MCF 10A (cell line): ENCODE measurements at regions not wholly inside any gene's neighbourhood (a gene's known extent, or its start where the extent isn't known, plus 50 kb on each side); places are given as distances from the start of the nearest gene placed in this dataset.
"Not testable (repeated sequence)": the region's sequence is repeated elsewhere in the genome, so short reads cannot be mapped to it uniquely, and the experiment has no call there.

ENCODE experiments used
- BruUV-seq: library from RNA; stranded (reverse); fragments of 400-500 nt; replicated peaks from 2 replicates; lab custom pipeline; 2021; lab: Mats Ljungman, UMichigan
- CTCF ChIA-PET: fragments of 300-600 bp; sonication (Branson Sonifier 250); formaldehyde crosslinking; extraction: SDS; loops from one replicate; lab custom pipeline; 2021; ENCODE audit warnings: antibody characterized with exemption, inconsistent platforms; lab: Yijun Ruan, JAX
- POLR2A ChIA-PET: fragments of 300-600, 350-650 bp; sonication (Branson Sonifier 250); formaldehyde crosslinking; extraction: SDS; loops from one replicate; lab custom pipeline; 2020; ENCODE audit warnings: antibody characterized with exemption, inconsistent platforms; lab: Yijun Ruan, JAX
- DNase-seq: peaks from one replicate; pipeline ENCODE4 v3.0.0-alpha.2; 2018; ENCODE audit not compliant: unreplicated experiment
- H3K27ac Mint-ChIP-seq: one replicate; pipeline ENCODE4 v1.8.0; 2022; ENCODE audit warnings: mild to moderate bottlenecking, low read depth, mixed read lengths; ENCODE audit not compliant: unreplicated experiment
- H3K27me3 Mint-ChIP-seq: one replicate; pipeline ENCODE4 v1.8.0; 2022; ENCODE audit warnings: mixed read lengths; ENCODE audit not compliant: insufficient read depth, unreplicated experiment
- H3K36me3 Mint-ChIP-seq: one replicate; pipeline ENCODE4 v1.8.0; 2022; ENCODE audit warnings: mild to moderate bottlenecking, moderate library complexity, mixed read lengths; ENCODE audit not compliant: insufficient read depth, unreplicated experiment
- H3K4me1 Mint-ChIP-seq: one replicate; pipeline ENCODE4 v1.8.0; 2022; ENCODE audit warnings: mixed read lengths; ENCODE audit not compliant: insufficient read depth, unreplicated experiment
- H3K4me3 Mint-ChIP-seq: one replicate; pipeline ENCODE4 v1.8.0; 2022; ENCODE audit warnings: mild to moderate bottlenecking, moderate library complexity, mixed read lengths; ENCODE audit not compliant: unreplicated experiment
- H3K9me3 Mint-ChIP-seq: one replicate; pipeline ENCODE4 v1.8.0; 2022; ENCODE audit warnings: mixed read lengths; ENCODE audit not compliant: unreplicated experiment
- CTCF ChIP-seq: fragments of 200-600 bp; IDR thresholded peaks from one replicate; pipeline ENCODE4 v1.8.0; 2022; ENCODE audit warnings: antibody characterized with exemption, mild to moderate bottlenecking; ENCODE audit not compliant: unreplicated experiment
- intact Hi-C: fragments of 100-400 bp; cut with micrococcal nuclease; formaldehyde crosslinking; loops from 2 replicates; pipeline ENCODE4 v1.14.1; 2022

DNA sequence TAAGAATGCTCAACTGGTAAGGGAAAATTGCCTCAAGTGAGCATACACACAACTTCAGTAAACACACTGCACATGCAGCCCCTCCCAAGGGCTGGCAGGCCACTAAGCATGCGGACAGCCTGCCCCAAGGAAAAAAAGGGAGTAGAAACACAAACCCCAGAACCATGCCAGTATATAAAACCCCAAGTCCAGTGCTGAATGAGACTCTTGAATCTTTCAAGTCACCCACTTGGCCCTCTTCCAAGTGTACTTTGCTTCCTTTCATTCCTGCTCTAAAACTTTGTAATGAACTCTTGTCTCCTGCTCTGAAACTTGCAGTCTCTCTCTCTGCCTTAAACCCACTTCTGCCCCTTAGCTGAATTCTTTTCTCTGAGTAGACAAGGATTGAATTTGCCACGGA, 736.4 kb downstream of the RNF144A start:
- Mint-ChIP-seq H3K4me1 (no peaks in the 10 kb centered on the region), H3K27me3 (no peaks in the 10 kb centered on the region), H3K27ac (no peak overlapping the region), H3K9me3 (no peaks in the 10 kb centered on the region), H3K36me3 (peaks cover 3% of the 10 kb centered on the region), H3K4me3 (no peak overlapping the region)
- no peak for DNase-seq
- BruUV-seq = no TSS peak
- POLR2A ChIA-PET = no interaction called here
- TF ChIP-seq CTCF = no peak
- CTCF ChIA-PET = interaction anchor here (0.7 kb wide), 1 partner anchor 542 kb away, joined by 3 read pairs; no protein-coding TSS in a partner anchor
- intact Hi-C loops = loop anchor here (5.0 kb wide), 1 partner anchor 874 kb away; no protein-coding TSS in a partner anchor

DNA sequence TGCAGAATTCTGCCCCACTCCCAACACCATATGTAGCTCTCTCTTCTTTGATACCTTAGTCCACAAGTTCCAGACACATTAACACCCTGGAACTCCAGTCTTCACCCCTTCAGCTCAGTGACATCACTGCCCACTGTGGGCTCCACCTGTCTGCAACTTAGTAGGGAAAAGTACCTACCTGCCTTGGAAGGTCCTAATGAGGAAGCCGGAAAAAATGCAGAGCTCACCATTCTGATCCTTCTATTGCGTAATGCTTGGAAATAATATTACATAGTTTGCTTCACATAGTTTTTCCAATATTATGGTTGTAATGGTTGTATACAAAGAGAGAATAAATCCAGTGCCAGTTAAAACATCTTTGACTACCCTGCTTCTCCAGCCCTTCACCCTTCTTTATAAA, 738.4 kb downstream of the RNF144A start:
- Mint-ChIP-seq H3K4me1 (peaks cover 2% of the 10 kb centered on the region), H3K4me3 (no peak overlapping the region), H3K36me3 (peaks cover 6% of the 10 kb centered on the region), H3K27ac (no peak overlapping the region), H3K27me3 (no peaks in the 10 kb centered on the region), H3K9me3 (peaks cover 11% of the 10 kb centered on the region)
- TF ChIP-seq CTCF = no peak
- no peak for DNase-seq
- ChIA-PET POLR2A (no interaction called here), CTCF (no interaction called here)
- intact Hi-C loops = no loop called here
- BruUV-seq = no TSS peak

DNA sequence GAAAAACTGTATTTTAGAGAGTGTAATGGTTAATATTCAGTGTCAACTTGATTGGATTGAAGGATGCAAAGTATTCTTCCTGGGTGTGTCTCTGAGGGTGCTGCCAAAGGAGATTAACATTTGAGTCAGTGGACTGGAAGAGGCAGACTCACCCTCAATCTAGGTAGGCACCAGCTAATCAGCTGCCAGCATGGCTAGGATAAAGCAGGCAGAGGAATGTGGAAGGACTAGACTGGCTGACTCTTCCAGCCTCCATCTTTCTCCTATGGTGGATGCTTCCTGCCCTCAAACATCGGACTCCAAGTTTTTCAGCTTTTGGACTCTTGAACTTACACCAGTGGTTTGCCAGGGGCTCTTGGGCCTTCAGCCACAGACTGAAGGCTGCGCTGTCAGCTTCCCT, 740.3 kb downstream of the RNF144A start:
- H3K4me3 Mint-ChIP-seq, H3K27ac Mint-ChIP-seq, POLR2A ChIA-PET, H3K4me1 Mint-ChIP-seq, BruUV-seq, intact Hi-C loops, DNase-seq, H3K36me3 Mint-ChIP-seq, H3K27me3 Mint-ChIP-seq: not testable (repeated sequence)
- peaks cover 12% of the 10 kb centered on the region for H3K9me3 Mint-ChIP-seq
- CTCF ChIA-PET = interaction anchor here (0.9 kb wide), 1 partner anchor 14 kb away, joined by 3 read pairs; no protein-coding TSS in a partner anchor

DNA sequence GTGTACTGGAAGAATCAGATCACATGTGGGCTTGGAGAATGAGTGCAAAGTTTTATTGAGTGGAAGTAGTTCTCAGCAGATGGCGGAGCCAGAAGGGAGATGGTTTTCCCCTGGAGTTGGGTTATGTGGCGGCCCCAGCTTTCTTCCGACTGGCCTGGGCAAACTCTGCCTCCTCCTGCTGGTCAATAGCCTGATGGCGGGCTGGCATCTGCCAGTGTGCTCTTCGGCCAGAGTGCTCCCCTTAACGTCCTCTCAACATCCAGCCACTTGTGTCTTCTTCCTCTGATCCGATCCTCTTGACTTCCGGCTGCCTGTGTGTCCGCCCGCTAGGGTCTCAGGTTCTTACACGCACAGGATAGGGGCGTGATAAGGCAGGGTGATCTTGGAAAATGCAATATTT, 741.3 kb downstream of the RNF144A start:
- peaks cover 12% of the 10 kb centered on the region for H3K9me3 Mint-ChIP-seq
- H3K4me3 Mint-ChIP-seq = no peak overlapping the region
- ChIA-PET CTCF (interaction anchor here (0.9 kb wide), 1 partner anchor 13 kb away, joined by 3 read pairs; no protein-coding TSS in a partner anchor), POLR2A (no interaction called here)
- peaks cover 5% of the 10 kb centered on the region for H3K4me1 Mint-ChIP-seq
- no peak overlapping the region for H3K27ac Mint-ChIP-seq
- DNase-seq = no peak
- no TSS peak for BruUV-seq
- H3K27me3 Mint-ChIP-seq = no peaks in the 10 kb centered on the region
- H3K36me3 Mint-ChIP-seq = peaks cover 6% of the 10 kb centered on the region
- intact Hi-C loops = no loop called here
- TF ChIP-seq CTCF = no peak

- POLR2A ChIA-PET = no interaction called here
- intact Hi-C loops = no loop called here
- Mint-ChIP-seq H3K27me3 (no peaks in the 10 kb centered on the region), H3K27ac (no peak overlapping the region), H3K4me1 (peaks cover 5% of the 10 kb centered on the region), H3K9me3 (peaks cover 12% of the 10 kb centered on the region), H3K36me3 (peaks cover 6% of the 10 kb centered on the region), H3K4me3 (no peak overlapping the region)
- no peak for DNase-seq
- CTCF ChIA-PET = interaction anchor here (0.6 to 1.4 kb wide), 4 partner anchors 11 to 457 kb away, joined by 3 to 5 read pairs (median 4); no protein-coding TSS in a partner anchor
- no peak for TF ChIP-seq CTCF
- no TSS peak for BruUV-seq
Measured at GRCh38 chr2:7660816-7661215, 743.6 kb downstream of the RNF144A start.
